Body of pancreas (tissue), 4 donors: ENCODE measurements at regions not wholly inside any gene's neighbourhood (a gene's known extent, or its start where the extent isn't known, plus 50 kb on each side); places are given as distances from the start of the nearest gene placed in this dataset.

Experiments
- ATAC-seq: fragments of 150-250 bp; one replicate; pipeline ENCODE4 v1.9.1; 2016
- DNase-seq, 4 donors: peaks; one replicate each; pipeline ENCODE4 v3.0.0-alpha.2; 2019
- H3K27ac ChIP-seq, 4 donors: fragments of 200-600 bp; sonication (generic); 1 replicate in 3 of 4; 2 replicates in 1 of 4; pipeline versions ENCODE4 v1.5.1 to v1.6.1; 2016 to 2019; ENCODE audit warnings: mild to moderate bottlenecking in 1 of 4, mixed read lengths in 1 of 4, moderate library complexity in 1 of 4
- H3K27me3 ChIP-seq, 2 donors: fragments of 200-600 bp; sonication (generic); one replicate each; pipeline ENCODE4 v1.6.0; 2016; ENCODE audit warnings: mild to moderate bottlenecking in 1 of 2
- H3K36me3 ChIP-seq, 2 donors: fragments of 200-600 bp; sonication (generic); replicated peaks in 1 of 2; 2 replicates each; pipeline ENCODE4 v1.5.1; 2016; ENCODE audit warnings: low read depth in 2 of 2; ENCODE audit not compliant: insufficient read depth in 1 of 2
- H3K4me1 ChIP-seq: fragments of 200-600 bp; sonication (generic); one replicate; pipeline ENCODE4 v1.6.0; 2016
- H3K4me3 ChIP-seq, 2 donors: fragments of 200-600 bp; sonication (generic); 1 replicate in 1 of 2; 2 replicates in 1 of 2; pipeline ENCODE4 v1.5.1; 2016 to 2019
- H3K9me3 ChIP-seq, 3 donors: fragments of 200-600 bp; sonication (generic); 1 replicate in 2 of 3; 2 replicates in 1 of 3; pipeline ENCODE4 v1.5.1; 2016
- POLR2A ChIP-seq, 3 donors: fragments of 450-650 bp; IDR thresholded peaks; one replicate each; pipeline ENCODE4 v1.6.1; 2016; ENCODE audit warnings: antibody characterized with exemption in 3 of 3, mild to moderate bottlenecking in 2 of 3
- WGBS, 2 donors: methylation state at CpG; one replicate each; pipeline ENCODE4 v1.1.5; 2017; 5-methylcytosine and 5-hydroxymethylcytosine counted together
- intact Hi-C: fragments of 100-400 bp; cut with DNase I; formaldehyde crosslinking; loops from one replicate; pipeline ENCODE4 v1.15.1; 2023
- TF ChIP-seq, protein P1 (sequence below), 7 experiments: fragments of 450-650 bp in 4 of 7; fragments of 200-600 bp in 3 of 7; sonication (generic) in 3 of 7; IDR thresholded peaks; one replicate each; pipeline ENCODE4 v1.5.1; 2016 to 2019; ENCODE audit warnings: antibody characterized with exemption in 7 of 7

DNA sequence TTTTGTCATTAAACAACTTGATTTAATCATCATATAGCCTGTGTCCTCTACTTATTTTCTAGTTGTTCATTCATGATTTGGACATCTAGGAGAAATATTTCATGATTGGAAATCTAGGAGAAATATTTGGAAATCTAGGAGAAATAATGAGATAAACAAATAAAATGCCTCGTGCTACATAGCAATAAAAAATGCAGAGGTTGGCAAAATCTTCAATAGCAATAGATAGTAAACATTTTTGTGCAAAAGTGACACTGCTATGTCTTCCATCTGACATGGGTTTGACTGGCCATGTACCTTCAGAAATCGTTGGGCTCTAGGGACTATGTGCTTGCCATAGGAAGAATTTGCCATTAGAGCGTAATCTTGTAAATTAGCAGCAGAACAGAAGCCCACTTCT lies 1304.5 kb upstream of the ZEB2 start:
- Histone ChIP-seq H3K4me1 (no peaks in the 10 kb centered on the region), H3K9me3 (no peaks in the 10 kb centered on the region), H3K27ac (no peak overlapping the region), H3K36me3 (no peaks in the 10 kb centered on the region), H3K4me3 (no peak overlapping the region), H3K27me3 (no peaks in the 10 kb centered on the region)
- DNase-seq, result no peak
- TF ChIP-seq, protein P1, sequence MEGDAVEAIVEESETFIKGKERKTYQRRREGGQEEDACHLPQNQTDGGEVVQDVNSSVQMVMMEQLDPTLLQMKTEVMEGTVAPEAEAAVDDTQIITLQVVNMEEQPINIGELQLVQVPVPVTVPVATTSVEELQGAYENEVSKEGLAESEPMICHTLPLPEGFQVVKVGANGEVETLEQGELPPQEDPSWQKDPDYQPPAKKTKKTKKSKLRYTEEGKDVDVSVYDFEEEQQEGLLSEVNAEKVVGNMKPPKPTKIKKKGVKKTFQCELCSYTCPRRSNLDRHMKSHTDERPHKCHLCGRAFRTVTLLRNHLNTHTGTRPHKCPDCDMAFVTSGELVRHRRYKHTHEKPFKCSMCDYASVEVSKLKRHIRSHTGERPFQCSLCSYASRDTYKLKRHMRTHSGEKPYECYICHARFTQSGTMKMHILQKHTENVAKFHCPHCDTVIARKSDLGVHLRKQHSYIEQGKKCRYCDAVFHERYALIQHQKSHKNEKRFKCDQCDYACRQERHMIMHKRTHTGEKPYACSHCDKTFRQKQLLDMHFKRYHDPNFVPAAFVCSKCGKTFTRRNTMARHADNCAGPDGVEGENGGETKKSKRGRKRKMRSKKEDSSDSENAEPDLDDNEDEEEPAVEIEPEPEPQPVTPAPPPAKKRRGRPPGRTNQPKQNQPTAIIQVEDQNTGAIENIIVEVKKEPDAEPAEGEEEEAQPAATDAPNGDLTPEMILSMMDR (IDR thresholded peaks at IDR 0.05), result no peak
- no peak for TF ChIP-seq POLR2A (IDR thresholded peaks at IDR 0.05)
- no peak for ATAC-seq
- 76 to 79% methylated on average over 3 of the region's 3 CpGs for WGBS, 2 donors
- intact Hi-C loops, result no loop called here

GRCh38 chr2:145822892-145823534 lies 1303.1 kb upstream of the ZEB2 start:
- Histone ChIP-seq H3K4me3 (no peak overlapping the region), H3K36me3 (no peaks in the 10 kb centered on the region), H3K27ac (no peak overlapping the region), H3K4me1 (no peaks in the 10 kb centered on the region), H3K27me3 (no peaks in the 10 kb centered on the region), H3K9me3 (no peaks in the 10 kb centered on the region)
- WGBS, 2 donors, result 42 to 45% methylated on average over 2 of the region's 2 CpGs
- no peak for TF ChIP-seq POLR2A (IDR thresholded peaks at IDR 0.05)
- TF ChIP-seq, protein P1 (IDR thresholded peaks at IDR 0.05), result no peak
- DNase-seq (no peak), ATAC-seq (no peak)
- intact Hi-C loops, result no loop called here

GRCh38 chr2:145820651-145821050 lies 1300.7 kb upstream of the ZEB2 start:
- Histone ChIP-seq H3K27me3 (no peaks in the 10 kb centered on the region), H3K27ac (no peak overlapping the region), H3K9me3 (no peaks in the 10 kb centered on the region), H3K4me1 (no peaks in the 10 kb centered on the region), H3K4me3 (no peak overlapping the region), H3K36me3 (no peaks in the 10 kb centered on the region)
- ATAC-seq, result no peak
- TF ChIP-seq, protein P1 (IDR thresholded peaks at IDR 0.05), result no peak
- TF ChIP-seq POLR2A (IDR thresholded peaks at IDR 0.05), result no peak
- DNase-seq, result no peak
- intact Hi-C loops, result no loop called here

GRCh38 chr2:145818890-145819504 lies 1299.1 kb upstream of the ZEB2 start:
- no peak overlapping the region for H3K27ac ChIP-seq
- no peaks in the 10 kb centered on the region for H3K36me3 ChIP-seq
- TF ChIP-seq, protein P1 (IDR thresholded peaks at IDR 0.05), result no peak
- TF ChIP-seq POLR2A (IDR thresholded peaks at IDR 0.05), result no peak
- no peak for DNase-seq
- H3K9me3 ChIP-seq, result no peaks in the 10 kb centered on the region
- H3K27me3 ChIP-seq, result no peaks in the 10 kb centered on the region
- intact Hi-C loops, result no loop called here
- H3K4me1 ChIP-seq, result no peaks in the 10 kb centered on the region
- no peak overlapping the region for H3K4me3 ChIP-seq
- no peak for ATAC-seq

DNA sequence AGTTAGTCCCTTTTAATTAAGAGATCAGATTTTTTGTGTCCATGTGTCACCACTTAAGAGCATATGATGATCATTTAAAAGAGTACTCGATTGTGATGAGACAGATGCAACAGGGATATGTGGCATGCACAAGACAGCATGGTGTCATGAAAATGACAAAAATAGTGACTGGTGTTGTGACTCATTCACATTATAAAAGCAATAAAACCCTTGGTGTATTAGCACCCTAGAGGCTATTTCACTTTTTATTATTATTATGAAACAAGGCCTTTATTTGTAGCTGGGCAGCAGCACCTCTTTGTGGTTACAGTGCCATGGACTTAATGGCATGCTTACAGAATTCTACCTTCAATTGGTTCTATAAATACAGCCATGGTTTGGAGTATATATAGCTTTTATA lies 1296.0 kb upstream of the ZEB2 start:
- Histone ChIP-seq H3K4me3 (no peak overlapping the region), H3K36me3 (no peaks in the 10 kb centered on the region), H3K9me3 (no peaks in the 10 kb centered on the region), H3K4me1 (no peaks in the 10 kb centered on the region), H3K27me3 (no peaks in the 10 kb centered on the region), H3K27ac (no peak overlapping the region)
- 79 to 83% methylated on average over 1 of the region's 1 CpG for WGBS, 2 donors
- intact Hi-C loops, result no loop called here
- ATAC-seq (no peak), DNase-seq (no peak)
- no peak for TF ChIP-seq POLR2A (IDR thresholded peaks at IDR 0.05)
- TF ChIP-seq, protein P1 (IDR thresholded peaks at IDR 0.05), result no peak
